H1 (cell line): ENCODE measurements at regions not wholly inside any gene's neighbourhood (a gene's known extent, or its start where the extent isn't known, plus 50 kb on each side); places are given as distances from the start of the nearest gene placed in this dataset.

Experiments
- CTCF ChIA-PET: fragments of 300-600 bp; sonication (Branson Sonifier 250); formaldehyde crosslinking; loops from one replicate; lab custom pipeline; 2021; ENCODE audit not compliant: partially characterized antibody; lab: Charles Lee
- POLR2A ChIA-PET: fragments of 300-600 bp; sonication (Branson Sonifier 250); formaldehyde crosslinking; loops from one replicate; lab custom pipeline; 2021; ENCODE audit warnings: inconsistent platforms; ENCODE audit not compliant: partially characterized antibody; lab: Charles Lee
- DNase-seq, 2 experiments: peaks; one replicate each; pipeline versions ENCODE4 v3.0.0 to v3.0.0-alpha.2; 2010 to 2022; ENCODE audit warnings: low spot score in 2 of 2, low read depth in 1 of 2, mixed read lengths in 1 of 2
- FAIRE-seq: peaks from 2 replicates; lab custom pipeline; 2011; peaks lifted over from hg19 to GRCh38; lab: Jason Lieb, UNC
- H2AFZ ChIP-seq: 2 replicates; pipeline ENCODE4 v1.8.1; 2012; ENCODE audit warnings: low read length, inconsistent platforms
- H2AK5ac ChIP-seq: 2 replicates; pipeline ENCODE4 v1.6.1; 2013; ENCODE audit warnings: low read depth, low read length
- H2BK120ac ChIP-seq: replicated peaks from 2 replicates; pipeline ENCODE3; 2013; ENCODE audit warnings: low read depth, low read length, inconsistent platforms
- H2BK12ac ChIP-seq: 2 replicates; pipeline ENCODE4 v1.6.1; 2013; ENCODE audit warnings: low read depth, low read length
- H2BK15ac ChIP-seq: 2 replicates; pipeline ENCODE4 v1.6.1; 2013; ENCODE audit warnings: low read length
- H2BK20ac ChIP-seq: 2 replicates; pipeline ENCODE4 v1.6.1; 2013; ENCODE audit warnings: low read length
- H2BK5ac ChIP-seq: 2 replicates; pipeline ENCODE4 v1.6.1; 2013; ENCODE audit warnings: low read depth, low read length
- H3K14ac ChIP-seq: 2 replicates; pipeline ENCODE4 v1.6.1; 2013; ENCODE audit warnings: inconsistent platforms; ENCODE audit not compliant: insufficient read length
- H3K18ac ChIP-seq: 2 replicates; pipeline ENCODE4 v1.6.1; 2013; ENCODE audit warnings: low read length; ENCODE audit errors: extremely low read depth
- H3K23ac ChIP-seq: 2 replicates; pipeline ENCODE4 v1.6.1; 2013; ENCODE audit warnings: inconsistent platforms; ENCODE audit not compliant: insufficient read length
- H3K23me2 ChIP-seq: 2 replicates; pipeline ENCODE4 v1.6.1; 2013; ENCODE audit warnings: low read depth, low read length
- H3K27ac ChIP-seq: 2 replicates; pipeline ENCODE4 v1.6.1; 2011; ENCODE audit warnings: low read depth, low read length, inconsistent platforms
- H3K27me3 ChIP-seq, 4 experiments: replicated peaks in 1 of 4; 1 replicate in 1 of 4; 2 replicates in 3 of 4; pipeline versions ENCODE4 v1.6.1 to v1.8.1; 2011 to 2013; ENCODE audit warnings: low read length in 3 of 4, mild to moderate bottlenecking in 3 of 4, inconsistent platforms in 2 of 4, mixed read lengths in 2 of 4, moderate library complexity in 1 of 4; ENCODE audit not compliant: control insufficient read depth in 3 of 4, insufficient read depth in 3 of 4; ENCODE audit errors: extremely low read depth in 1 of 4
- H3K36me3 ChIP-seq, 4 experiments: 2 replicates each; pipeline versions ENCODE4 v1.6.1 to v1.8.1; 2011 to 2013; ENCODE audit warnings: mild to moderate bottlenecking in 4 of 4, low read length in 3 of 4, moderate library complexity in 2 of 4, control low read depth in 1 of 4, inconsistent platforms in 1 of 4; ENCODE audit not compliant: insufficient read depth in 4 of 4, control insufficient read depth in 2 of 4
- H3K4ac ChIP-seq: replicated peaks from 2 replicates; pipeline ENCODE3; 2013; ENCODE audit warnings: low read length, low read depth, mixed read lengths, inconsistent platforms; ENCODE audit not compliant: insufficient read length
- H3K4me1 ChIP-seq, 4 experiments: replicated peaks in 1 of 4; 1 replicate in 1 of 4; 2 replicates in 3 of 4; pipeline versions ENCODE4 v1.6.1 to v1.8.1; 2011 to 2013; ENCODE audit warnings: low read length in 3 of 4, inconsistent platforms in 2 of 4, mixed read lengths in 1 of 4; ENCODE audit not compliant: insufficient read depth in 4 of 4, control insufficient read depth in 3 of 4
- H3K4me2 ChIP-seq, 2 experiments: 2 replicates each; pipeline versions ENCODE4 v1.6.1 to v1.8.1; 2011 to 2013; ENCODE audit warnings: low read depth in 2 of 2, low read length in 2 of 2, control low read depth in 1 of 2, inconsistent platforms in 1 of 2, mild to moderate bottlenecking in 1 of 2; ENCODE audit not compliant: insufficient read depth in 1 of 2
- H3K4me3 ChIP-seq, 4 experiments: fragments of 200-600, 300-600 bp in 1 of 4; sonication (generic), shearing (Covaris generic), sonication (Bioruptor Twin) in 1 of 4; 2 replicates each; pipeline versions ENCODE4 v1.5.1 to v1.8.1; 2011 to 2016; ENCODE audit warnings: low read length in 4 of 4, low read depth in 3 of 4, control low read depth in 2 of 4, inconsistent platforms in 2 of 4, mild to moderate bottlenecking in 2 of 4, mixed read lengths in 1 of 4, moderate library complexity in 1 of 4; ENCODE audit not compliant: insufficient read depth in 2 of 4; ENCODE audit errors: extremely low read depth in 1 of 4
- H3K56ac ChIP-seq: replicated peaks from 2 replicates; pipeline ENCODE3; 2013; ENCODE audit warnings: low read depth, mild to moderate bottlenecking, mixed read lengths, low read length, inconsistent platforms; ENCODE audit not compliant: insufficient read length
- H3K79me1 ChIP-seq: 2 replicates; pipeline ENCODE4 v1.6.1; 2013; ENCODE audit warnings: low read depth, low read length, control low read depth
- H3K79me2 ChIP-seq, 2 experiments: 2 replicates each; pipeline versions ENCODE4 v1.6.1 to v1.8.1; 2012 to 2013; ENCODE audit warnings: low read length in 2 of 2, mild to moderate bottlenecking in 2 of 2, inconsistent platforms in 1 of 2; ENCODE audit not compliant: insufficient read depth in 2 of 2, control insufficient read depth in 1 of 2
- H3K9ac ChIP-seq, 4 experiments: replicated peaks in 1 of 4; 1 replicate in 1 of 4; 2 replicates in 3 of 4; pipeline versions ENCODE4 v1.6.1 to v1.8.1; 2011 to 2013; ENCODE audit warnings: low read depth in 3 of 4, low read length in 3 of 4, control low read depth in 2 of 4, mild to moderate bottlenecking in 2 of 4, moderate library complexity in 2 of 4, inconsistent platforms in 1 of 4; ENCODE audit errors: extremely low read depth in 1 of 4
- H3K9me3 ChIP-seq, 2 experiments: 2 replicates each; pipeline versions ENCODE4 v1.6.1 to v1.8.1; 2012 to 2013; ENCODE audit warnings: mild to moderate bottlenecking in 2 of 2, moderate library complexity in 2 of 2, control low read depth in 1 of 2, inconsistent platforms in 1 of 2, low read depth in 1 of 2, low read length in 1 of 2, mixed read lengths in 1 of 2; ENCODE audit not compliant: insufficient read depth in 2 of 2
- H4K20me1 ChIP-seq, 2 experiments: replicated peaks in 1 of 2; 2 replicates each; pipeline versions ENCODE3 to v1.8.1; 2011 to 2013; ENCODE audit warnings: inconsistent platforms in 2 of 2, low read length in 2 of 2, mild to moderate bottlenecking in 1 of 2; ENCODE audit not compliant: insufficient read depth in 2 of 2, control insufficient read depth in 1 of 2
- H4K5ac ChIP-seq: 2 replicates; pipeline ENCODE4 v1.6.1; 2013; ENCODE audit warnings: low read length, low read depth, mixed read lengths, inconsistent platforms; ENCODE audit not compliant: insufficient read length
- H4K8ac ChIP-seq: 2 replicates; pipeline ENCODE4 v1.8.0; 2013; ENCODE audit warnings: mild to moderate bottlenecking, moderate library complexity, low read length, inconsistent platforms; ENCODE audit not compliant: insufficient read depth; ENCODE audit errors: extremely low read depth
- H4K91ac ChIP-seq: replicated peaks from 2 replicates; pipeline ENCODE3; 2013; ENCODE audit warnings: low read length, mixed read lengths, inconsistent platforms; ENCODE audit not compliant: insufficient read length
- CHD1 ChIP-seq: IDR thresholded peaks from 2 replicates; pipeline ENCODE4 v1.6.1; 2012; ENCODE audit warnings: low read depth, low read length, improper control_type of control experiment
- E2F6 ChIP-seq: IDR thresholded peaks from 2 replicates; pipeline ENCODE4 v1.6.1; 2012; ENCODE audit warnings: inconsistent platforms
- KDM1A ChIP-seq: fragments of 200-600, 300-600 bp; sonication (generic); IDR thresholded peaks from 2 replicates; pipeline ENCODE4 v1.7.1; 2016; ENCODE audit warnings: mild to moderate bottlenecking, low read length, borderline replicate concordance
- PHF8 ChIP-seq: fragments of 200-600 bp; sonication (generic); conservative IDR thresholded peaks from 2 replicates; pipeline ENCODE4 v1.7.1; 2012; ENCODE audit warnings: low read depth, mild to moderate bottlenecking, inconsistent platforms, low read length, moderate library complexity
- RXRA ChIP-seq: IDR thresholded peaks from 2 replicates; pipeline ENCODE4 v1.6.1; 2011; ENCODE audit warnings: low read depth, mild to moderate bottlenecking, low read length, moderate library complexity; ENCODE audit not compliant: insufficient read depth
- SP4 ChIP-seq: IDR thresholded peaks from 2 replicates; pipeline ENCODE4 v1.6.1; 2012; ENCODE audit warnings: low read length, inconsistent platforms
- TAF7 ChIP-seq: optimal IDR thresholded peaks from 2 replicates; pipeline ENCODE3; 2011; ENCODE audit warnings: low read depth, mild to moderate bottlenecking, inconsistent platforms, low read length, moderate library complexity, borderline replicate concordance
- TEAD4 ChIP-seq: IDR thresholded peaks from 2 replicates; pipeline ENCODE4 v1.6.1; 2012; ENCODE audit warnings: low read depth, low read length, inconsistent platforms, mixed read lengths
- WGBS, 2 experiments: shearing (Covaris generic) in 1 of 2; methylation state at CpG; one replicate each; pipeline versions ENCODE4 v1.1.6 to v1.1.7; 2013 to 2015; ENCODE audit warnings: low lambda C conversion rate in 2 of 2, mixed read lengths in 2 of 2, inconsistent platforms in 1 of 2, low coverage in 1 of 2, missing lambda C conversion rate in 1 of 2; ENCODE audit not compliant: insufficient replicate concordance in 2 of 2, insufficient coverage in 1 of 2, insufficient read length in 1 of 2; ENCODE audit errors: extremely low coverage in 1 of 2, missing lambda C conversion rate in 1 of 2; 5-methylcytosine and 5-hydroxymethylcytosine counted together

GRCh38 chr6:166017032-166017635 is 150.5 kb downstream of the TBXT start:
- 89% methylated on average over 1 of the region's 1 CpG; no CpG with 5 or more reads in 1 of the 2 experiments for WGBS, 2 experiments
- no peak overlapping the region for H2BK20ac ChIP-seq
- no peak for FAIRE-seq

More at GRCh38 chr6:166017032-166017635, 150.5 kb downstream of the TBXT start:
- Histone ChIP-seq H3K23ac (no peak overlapping the region), H3K36me3 (no peaks in the 10 kb centered on the region), H3K14ac (no peak overlapping the region), H3K23me2 (no peaks in the 10 kb centered on the region), H2BK12ac (no peak overlapping the region), H4K20me1 (no peaks in the 10 kb centered on the region), H3K4me2 (no peak overlapping the region), H3K4ac (no peak overlapping the region), H3K79me2 (no peaks in the 10 kb centered on the region), H3K27ac (no peak overlapping the region), H3K4me3 (no peak overlapping the region), H3K79me1 (no peaks in the 10 kb centered on the region), H4K5ac (no peak overlapping the region), H2AK5ac (no peak overlapping the region), H2AFZ (no peak overlapping the region), H2BK5ac (no peak overlapping the region), H4K8ac (no peak overlapping the region), H2BK15ac (no peak overlapping the region), H3K9me3 (0 out of 4 replicates have a peak, but pooled peaks cover 0 to 4% of the 10 kb centered on the region in 2 experiments), H3K9ac (no peak overlapping the region), H2BK120ac (no peak overlapping the region), H3K56ac (no peak overlapping the region), H4K91ac (no peak overlapping the region), H3K4me1 (no peaks in the 10 kb centered on the region), H3K27me3 (peaks cover 0 to under 1% (median 0%) of the 10 kb centered on the region in 4 experiments; a peak in 1 of 7 replicates), H3K18ac (no peak overlapping the region)
- CTCF ChIA-PET: no interaction called here
- TF ChIP-seq CHD1 (no peak), TEAD4 (no peak), PHF8 (no peak), SP4 (no peak), RXRA (no peak), TAF7 (no peak), E2F6 (no peak), KDM1A (no peak)
- no peak for DNase-seq
- POLR2A ChIA-PET: no interaction called here
